22Rv1 (cell line): ENCODE measurements at regions not wholly inside any gene's neighbourhood (a gene's known extent, or its start where the extent isn't known, plus 50 kb on each side); places are given as distances from the start of the nearest gene placed in this dataset.

ENCODE experiments used
- CTCF ChIP-seq: fragments of 450-650 bp; IDR thresholded peaks from 2 replicates; pipeline ENCODE4 v1.5.1; 2017; ENCODE audit warnings: mild to moderate bottlenecking
- ZFX ChIP-seq: fragments of 450-650 bp; IDR thresholded peaks from 2 replicates; pipeline ENCODE4 v1.6.1; 2017; ENCODE audit warnings: antibody characterized with exemption, borderline replicate concordance

DNA sequence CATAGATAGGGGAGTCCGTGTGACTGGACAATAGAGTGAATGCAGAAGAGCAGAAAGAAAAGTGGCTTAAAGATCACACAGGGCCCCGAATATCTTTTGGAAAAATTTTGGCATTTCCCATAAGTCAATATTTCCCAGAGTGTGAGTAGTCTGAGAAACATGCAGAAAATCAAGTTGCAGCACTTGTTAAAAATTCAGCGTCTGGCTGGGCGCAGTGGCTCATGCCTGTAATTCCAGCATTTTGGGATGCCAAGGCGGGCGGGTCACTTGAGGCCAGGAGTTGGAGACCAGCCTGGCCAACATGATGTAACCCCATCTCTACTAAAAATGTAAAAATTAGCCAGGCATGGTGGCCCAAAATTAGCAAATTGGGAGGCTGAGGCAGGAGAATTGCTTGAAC, 227.0 kb downstream of the DRD1 start:
- no peak for TF ChIP-seq CTCF
- TF ChIP-seq ZFX = no peak
